ENCODE measurements at regions not wholly inside any gene's neighbourhood (a gene's known extent, or its start where the extent isn't known, plus 50 kb on each side); places are given as distances from the start of the nearest gene placed in this dataset.
A peak's percentile ranks its signal among the peaks of the same experiment; 100 is the strongest.

DNA sequence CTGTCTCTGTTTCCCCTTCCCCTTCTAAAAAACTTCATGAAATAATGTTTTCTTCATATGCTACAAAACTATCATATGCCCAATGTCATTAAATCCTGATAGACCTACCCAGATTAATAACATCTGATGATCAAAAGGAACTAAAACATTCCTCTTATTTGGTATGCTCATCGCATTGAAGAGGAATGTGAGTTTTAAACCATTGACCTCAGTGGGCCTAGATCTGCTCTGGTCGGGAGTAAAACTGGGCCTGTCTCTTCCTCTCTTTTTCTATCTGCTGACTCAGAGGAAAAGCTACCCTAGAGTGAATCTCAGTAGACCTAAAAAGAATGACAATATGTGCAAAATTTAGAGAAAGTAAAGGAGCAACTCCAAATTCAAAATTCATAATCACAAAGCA is 275.8 kb downstream of the SATB1 start:
- peak; percentile 19 for DNase-seq (ENCODE audit: low read depth)
- no peak overlapping the region for H3K4me3 ChIP-seq (ENCODE audit: low read depth, low read length)
- TF ChIP-seq, protein P1, sequence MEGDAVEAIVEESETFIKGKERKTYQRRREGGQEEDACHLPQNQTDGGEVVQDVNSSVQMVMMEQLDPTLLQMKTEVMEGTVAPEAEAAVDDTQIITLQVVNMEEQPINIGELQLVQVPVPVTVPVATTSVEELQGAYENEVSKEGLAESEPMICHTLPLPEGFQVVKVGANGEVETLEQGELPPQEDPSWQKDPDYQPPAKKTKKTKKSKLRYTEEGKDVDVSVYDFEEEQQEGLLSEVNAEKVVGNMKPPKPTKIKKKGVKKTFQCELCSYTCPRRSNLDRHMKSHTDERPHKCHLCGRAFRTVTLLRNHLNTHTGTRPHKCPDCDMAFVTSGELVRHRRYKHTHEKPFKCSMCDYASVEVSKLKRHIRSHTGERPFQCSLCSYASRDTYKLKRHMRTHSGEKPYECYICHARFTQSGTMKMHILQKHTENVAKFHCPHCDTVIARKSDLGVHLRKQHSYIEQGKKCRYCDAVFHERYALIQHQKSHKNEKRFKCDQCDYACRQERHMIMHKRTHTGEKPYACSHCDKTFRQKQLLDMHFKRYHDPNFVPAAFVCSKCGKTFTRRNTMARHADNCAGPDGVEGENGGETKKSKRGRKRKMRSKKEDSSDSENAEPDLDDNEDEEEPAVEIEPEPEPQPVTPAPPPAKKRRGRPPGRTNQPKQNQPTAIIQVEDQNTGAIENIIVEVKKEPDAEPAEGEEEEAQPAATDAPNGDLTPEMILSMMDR (conservative IDR thresholded peaks at IDR 0.05; ENCODE audit: low read depth, low read length), result no peak

DNA sequence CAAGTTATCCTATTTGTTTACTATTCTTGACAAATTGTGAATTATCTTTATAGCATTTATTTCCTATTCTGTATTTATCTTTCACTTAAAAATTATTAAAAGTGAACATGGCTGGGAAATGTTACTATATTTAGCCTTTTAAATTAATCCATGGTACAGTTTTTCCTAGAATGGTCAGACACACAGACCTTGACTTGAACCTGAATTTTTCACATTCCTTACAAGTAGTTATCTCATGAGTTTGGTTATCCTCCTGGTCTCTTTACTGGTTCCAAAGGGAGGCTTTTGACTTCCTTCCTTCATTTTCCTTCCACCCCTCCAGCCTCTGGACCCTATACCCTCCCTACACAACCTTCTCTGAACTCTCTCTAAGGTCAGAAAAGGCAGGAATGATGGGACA is 280.6 kb downstream of the SATB1 start:
- no peak overlapping the region for H3K4me3 ChIP-seq (ENCODE audit: low read depth, low read length)
- TF ChIP-seq, protein P1 (conservative IDR thresholded peaks at IDR 0.05; ENCODE audit: low read depth, low read length), result no peak
- peak; percentile 55 for DNase-seq (ENCODE audit: low read depth)

DNA sequence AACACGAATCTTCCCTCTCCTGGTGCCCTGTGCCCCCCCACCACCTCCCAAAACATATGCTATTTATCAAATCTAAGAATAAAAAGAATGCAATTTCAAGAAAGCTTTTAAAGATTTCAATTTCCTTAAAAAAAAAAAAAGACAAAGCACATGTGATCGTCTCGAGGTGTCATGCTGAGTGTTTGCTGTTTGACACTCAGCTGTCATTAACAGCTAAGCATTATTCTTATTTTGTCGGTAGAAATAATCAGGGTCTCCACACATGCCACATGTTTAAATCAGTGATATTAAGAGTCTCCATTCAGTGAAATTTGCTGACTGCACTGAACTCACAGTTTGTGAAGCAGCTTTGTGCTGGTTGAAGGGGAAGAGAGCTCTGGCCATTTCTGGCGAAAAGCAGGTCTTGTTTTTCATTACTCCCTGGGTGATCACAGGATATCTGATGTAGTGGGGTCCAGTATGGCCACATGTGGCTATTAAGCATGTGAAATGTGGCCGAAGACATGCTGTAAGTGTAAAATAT is 281.8 kb downstream of the SATB1 start:
- DNase-seq (ENCODE audit: low read depth), result no peak
- TF ChIP-seq, protein P1 (conservative IDR thresholded peaks at IDR 0.05; ENCODE audit: low read depth, low read length), result no peak
- H3K4me3 ChIP-seq (ENCODE audit: low read depth, low read length), result no peak overlapping the region

DNA sequence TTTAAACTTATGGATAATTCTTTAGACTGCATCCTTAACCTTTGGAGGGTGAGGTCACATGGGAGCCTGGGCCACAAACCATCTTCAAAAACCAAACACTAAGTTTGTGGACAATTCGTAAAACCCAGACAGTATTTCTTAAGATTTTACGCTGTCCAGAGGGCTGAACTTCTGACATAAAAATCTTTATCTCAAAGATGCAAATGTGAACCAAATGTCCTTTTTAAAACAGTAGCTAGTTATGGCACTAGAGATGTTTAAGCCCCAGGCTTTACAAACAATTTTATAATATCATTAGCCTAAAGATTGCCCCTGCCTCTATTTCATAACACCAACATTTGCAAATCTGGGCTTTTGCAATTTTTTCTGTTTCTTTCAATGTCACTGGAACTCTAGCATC is 287.2 kb downstream of the SATB1 start:
- DNase-seq (ENCODE audit: low read depth), result no peak
- TF ChIP-seq, protein P1 (conservative IDR thresholded peaks at IDR 0.05; ENCODE audit: low read depth, low read length), result no peak

DNA sequence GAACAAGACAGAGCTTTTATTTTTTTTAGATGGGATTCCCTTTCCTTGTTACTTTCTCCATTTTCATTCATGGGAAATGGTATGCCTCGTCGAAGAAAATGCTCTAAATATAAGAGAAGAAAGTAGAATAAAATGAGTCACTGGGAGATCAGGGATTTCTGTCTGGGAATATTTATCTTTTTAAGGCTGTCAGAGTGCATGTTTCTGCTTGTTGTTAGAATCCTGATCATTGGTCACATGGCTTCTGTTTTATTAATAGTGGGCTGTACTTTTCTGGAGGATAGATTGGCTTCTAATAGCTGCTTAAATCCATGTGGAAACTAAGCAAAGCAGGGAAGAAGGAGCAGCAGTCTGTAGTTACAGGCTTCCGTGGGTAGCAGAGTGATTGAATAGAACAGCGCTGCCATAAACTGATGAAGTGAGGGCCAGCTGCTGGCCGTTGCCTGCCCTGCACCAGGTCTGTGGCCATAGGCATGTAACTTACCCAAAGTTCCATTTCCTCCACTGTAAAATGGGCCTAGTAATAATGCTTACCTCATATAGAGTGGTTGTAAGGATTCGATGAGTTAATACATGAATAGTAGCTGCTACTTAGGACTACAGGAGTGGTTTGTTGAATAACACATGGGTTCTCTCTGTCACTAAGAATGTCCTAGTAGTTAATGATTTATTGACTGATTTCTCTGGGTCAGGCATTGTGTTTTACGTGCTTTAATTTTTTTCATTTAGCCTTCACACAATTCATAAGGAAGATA is 289.9 kb downstream of the SATB1 start:
- no peak overlapping the region for H3K4me3 ChIP-seq (ENCODE audit: low read depth, low read length)
- DNase-seq (ENCODE audit: low read depth), result peak; percentile 10
- TF ChIP-seq, protein P1 (conservative IDR thresholded peaks at IDR 0.05; ENCODE audit: low read depth, low read length), result no peak

More for the DNA sequence above, 287.2 kb downstream of the SATB1 start:
- H3K4me3 ChIP-seq (ENCODE audit: low read depth, low read length), result no peak overlapping the region

DNA sequence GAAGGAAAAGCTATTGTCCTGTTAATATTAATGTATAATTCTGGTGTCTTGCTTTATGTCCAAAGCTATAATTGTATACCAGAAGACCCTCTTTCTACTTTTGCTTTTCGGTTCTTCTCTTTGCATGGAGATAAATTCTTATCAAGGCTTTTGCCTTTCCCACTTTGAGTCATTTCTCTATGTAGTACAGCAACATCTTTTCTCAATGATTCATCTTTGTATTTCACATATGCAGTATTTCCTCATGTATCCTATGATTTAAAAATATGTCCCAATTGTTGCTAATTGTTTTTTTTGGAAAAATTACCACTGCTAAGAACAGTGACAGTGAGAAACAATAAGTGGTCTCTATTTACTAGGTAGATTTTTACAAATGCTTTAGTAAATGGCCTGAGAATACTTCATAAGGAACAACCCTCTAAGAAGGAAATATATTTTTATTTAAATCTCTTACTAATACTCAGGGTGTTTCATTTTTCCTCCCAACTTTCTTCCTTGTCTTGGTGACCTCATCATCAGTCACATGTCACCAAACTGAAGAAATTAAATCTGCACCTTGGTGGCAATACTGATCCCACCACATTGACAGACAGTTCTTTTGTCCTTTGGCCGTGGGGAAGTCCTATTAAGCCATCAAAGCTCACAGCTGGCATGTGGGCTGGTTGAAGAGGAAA is 290.6 kb downstream of the SATB1 start:
- peak; percentile 76 for DNase-seq (ENCODE audit: low read depth)
- no peak overlapping the region for H3K4me3 ChIP-seq (ENCODE audit: low read depth, low read length)
- TF ChIP-seq, protein P1 (conservative IDR thresholded peaks at IDR 0.05; ENCODE audit: low read depth, low read length), result no peak
